ENCODE measurements at regions not wholly inside any gene's neighbourhood (a gene's known extent, or its start where the extent isn't known, plus 50 kb on each side); places are given as distances from the start of the nearest gene placed in this dataset.
"Not testable (repeated sequence)": the region's sequence is repeated elsewhere in the genome, so short reads cannot be mapped to it uniquely, and the experiment has no call there.

GRCh38 chr21:6039224-6039623, 4482.2 kb upstream of the TPTE start:
- TF ChIP-seq, protein P1, sequence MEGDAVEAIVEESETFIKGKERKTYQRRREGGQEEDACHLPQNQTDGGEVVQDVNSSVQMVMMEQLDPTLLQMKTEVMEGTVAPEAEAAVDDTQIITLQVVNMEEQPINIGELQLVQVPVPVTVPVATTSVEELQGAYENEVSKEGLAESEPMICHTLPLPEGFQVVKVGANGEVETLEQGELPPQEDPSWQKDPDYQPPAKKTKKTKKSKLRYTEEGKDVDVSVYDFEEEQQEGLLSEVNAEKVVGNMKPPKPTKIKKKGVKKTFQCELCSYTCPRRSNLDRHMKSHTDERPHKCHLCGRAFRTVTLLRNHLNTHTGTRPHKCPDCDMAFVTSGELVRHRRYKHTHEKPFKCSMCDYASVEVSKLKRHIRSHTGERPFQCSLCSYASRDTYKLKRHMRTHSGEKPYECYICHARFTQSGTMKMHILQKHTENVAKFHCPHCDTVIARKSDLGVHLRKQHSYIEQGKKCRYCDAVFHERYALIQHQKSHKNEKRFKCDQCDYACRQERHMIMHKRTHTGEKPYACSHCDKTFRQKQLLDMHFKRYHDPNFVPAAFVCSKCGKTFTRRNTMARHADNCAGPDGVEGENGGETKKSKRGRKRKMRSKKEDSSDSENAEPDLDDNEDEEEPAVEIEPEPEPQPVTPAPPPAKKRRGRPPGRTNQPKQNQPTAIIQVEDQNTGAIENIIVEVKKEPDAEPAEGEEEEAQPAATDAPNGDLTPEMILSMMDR (IDR thresholded peaks at IDR 0.05): not testable (repeated sequence)
- not testable (repeated sequence) for TF ChIP-seq POLR2A (IDR thresholded peaks at IDR 0.05)
